Mesothelial cell of epicardium (in vitro differentiated cells): ENCODE measurements at regions not wholly inside any gene's neighbourhood (a gene's known extent, or its start where the extent isn't known, plus 50 kb on each side); places are given as distances from the start of the nearest gene placed in this dataset.
A peak's percentile ranks its signal among the peaks of the same experiment; 100 is the strongest.

Source experiments
- DNase-seq, 2 experiments: peaks; one replicate each; pipeline ENCODE4 v3.0.0; 2021; ENCODE audit warnings: low spot score in 2 of 2; ENCODE audit not compliant: unreplicated experiment in 2 of 2
- H3K27ac Mint-ChIP-seq: 2 replicates; pipeline ENCODE4 v1.8.0; 2021; ENCODE audit warnings: mixed read lengths
- H3K27me3 Mint-ChIP-seq: 2 replicates; pipeline ENCODE4 v1.8.0; 2021; ENCODE audit warnings: low read depth, mixed read lengths
- H3K36me3 Mint-ChIP-seq: 2 replicates; pipeline ENCODE4 v1.8.0; 2021; ENCODE audit warnings: mixed read lengths
- H3K4me1 Mint-ChIP-seq: 2 replicates; pipeline ENCODE4 v1.8.0; 2021; ENCODE audit warnings: mixed read lengths
- H3K4me3 Mint-ChIP-seq: 2 replicates; pipeline ENCODE4 v1.8.0; 2021; ENCODE audit warnings: mild to moderate bottlenecking, moderate library complexity, mixed read lengths
- H3K9me3 Mint-ChIP-seq: 2 replicates; pipeline ENCODE4 v1.8.0; 2021; ENCODE audit warnings: mixed read lengths
- CTCF ChIP-seq: fragments of 200-600 bp; sonication (generic); IDR thresholded peaks from one replicate; pipeline ENCODE4 v1.5.0; 2021; ENCODE audit warnings: antibody characterized with exemption; ENCODE audit not compliant: unreplicated experiment

GRCh38 chr20:10909803-10910202, 236.0 kb upstream of the JAG1 start:
- peaks cover 3% of the 10 kb centered on the region for H3K9me3 Mint-ChIP-seq
- DNase-seq = no peak
- H3K4me3 Mint-ChIP-seq = no peak overlapping the region
- no peaks in the 10 kb centered on the region for H3K36me3 Mint-ChIP-seq
- H3K27me3 Mint-ChIP-seq = peaks cover 16% of the 10 kb centered on the region
- no peak overlapping the region for H3K27ac Mint-ChIP-seq
- H3K4me1 Mint-ChIP-seq = peaks cover 7% of the 10 kb centered on the region
- no peak for TF ChIP-seq CTCF

DNA sequence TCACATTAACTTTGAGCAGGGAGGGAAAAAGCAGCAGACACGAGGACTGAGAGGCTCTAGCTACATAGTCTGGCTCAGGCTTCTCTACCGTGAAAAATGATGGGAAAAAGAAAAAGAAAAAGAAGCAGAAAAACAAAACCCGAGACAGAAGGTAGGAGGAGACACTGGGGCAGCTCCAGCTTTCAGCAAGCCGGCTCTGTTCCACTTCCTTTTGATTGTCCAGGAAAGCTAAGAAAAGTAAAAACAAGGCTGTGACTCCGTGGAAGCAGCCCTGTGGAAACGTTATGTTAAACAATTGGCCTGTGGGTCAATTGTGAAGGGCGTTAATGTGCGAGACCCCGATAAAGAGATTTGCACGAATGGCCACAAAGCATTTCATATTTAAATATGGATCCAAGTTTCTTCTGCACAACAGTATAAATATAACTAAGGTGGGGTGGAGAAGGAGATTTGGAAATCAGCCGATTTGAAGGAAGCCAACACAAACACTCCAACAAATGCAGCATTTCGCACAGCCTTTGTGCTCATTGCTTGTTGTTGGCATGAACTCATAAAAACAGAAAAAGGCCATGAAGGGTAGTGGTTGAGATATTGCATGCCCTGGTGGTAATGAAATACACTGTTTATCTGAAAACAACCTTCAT, 236.9 kb upstream of the JAG1 start:
- Mint-ChIP-seq H3K27me3 (peaks cover 11% of the 10 kb centered on the region), H3K4me3 (no peak overlapping the region), H3K4me1 (peaks cover 7% of the 10 kb centered on the region), H3K9me3 (peaks cover 3% of the 10 kb centered on the region), H3K27ac (peak overlapping the region; percentile 45), H3K36me3 (no peaks in the 10 kb centered on the region)
- TF ChIP-seq CTCF = no peak
- no peak for DNase-seq

- H3K4me1 Mint-ChIP-seq = peaks cover 7% of the 10 kb centered on the region
- H3K27me3 Mint-ChIP-seq = peaks cover 7% of the 10 kb centered on the region
Observed at GRCh38 chr20:10911298-10911697, 237.5 kb upstream of the JAG1 start.

GRCh38 chr20:10915815-10916214, 242.0 kb upstream of the JAG1 start:
- Mint-ChIP-seq H3K4me1 (peaks cover 3% of the 10 kb centered on the region), H3K27me3 (peaks cover 4% of the 10 kb centered on the region), H3K27ac (no peak overlapping the region), H3K36me3 (no peaks in the 10 kb centered on the region), H3K4me3 (no peak overlapping the region), H3K9me3 (peaks cover 11% of the 10 kb centered on the region)
- no peak for TF ChIP-seq CTCF
- DNase-seq = no peak

More at GRCh38 chr20:10911298-10911697, 237.5 kb upstream of the JAG1 start:
- H3K36me3 Mint-ChIP-seq = no peaks in the 10 kb centered on the region
- H3K4me3 Mint-ChIP-seq = no peak overlapping the region
- no peak overlapping the region for H3K27ac Mint-ChIP-seq
- no peak for DNase-seq
- TF ChIP-seq CTCF = no peak
- H3K9me3 Mint-ChIP-seq = peaks cover 3% of the 10 kb centered on the region

DNA sequence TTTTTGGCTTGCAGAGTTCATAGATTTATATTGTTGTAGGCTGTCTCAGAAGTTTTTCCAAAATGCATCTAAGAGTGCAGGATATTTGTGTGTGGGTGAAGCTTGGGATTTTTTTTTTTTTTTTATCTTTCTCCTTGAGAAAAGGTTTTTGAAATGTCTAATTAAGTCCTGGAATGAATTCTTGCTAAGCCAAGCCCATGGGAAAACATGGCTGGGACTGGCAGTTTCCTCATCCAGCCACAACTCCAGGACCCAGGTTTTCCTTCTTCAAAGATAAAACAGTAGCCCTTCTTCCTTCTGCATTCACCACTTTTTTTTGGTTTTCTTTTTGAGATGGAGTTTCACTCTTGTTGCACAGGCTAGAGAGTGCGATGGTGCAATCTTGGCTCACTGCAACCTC, 242.5 kb upstream of the JAG1 start:
- Mint-ChIP-seq H3K27ac (no peak overlapping the region), H3K36me3 (no peaks in the 10 kb centered on the region), H3K9me3 (peaks cover 11% of the 10 kb centered on the region), H3K4me3 (no peak overlapping the region), H3K27me3 (peaks cover 4% of the 10 kb centered on the region), H3K4me1 (no peaks in the 10 kb centered on the region)
- DNase-seq = no peak
- TF ChIP-seq CTCF = no peak

DNA sequence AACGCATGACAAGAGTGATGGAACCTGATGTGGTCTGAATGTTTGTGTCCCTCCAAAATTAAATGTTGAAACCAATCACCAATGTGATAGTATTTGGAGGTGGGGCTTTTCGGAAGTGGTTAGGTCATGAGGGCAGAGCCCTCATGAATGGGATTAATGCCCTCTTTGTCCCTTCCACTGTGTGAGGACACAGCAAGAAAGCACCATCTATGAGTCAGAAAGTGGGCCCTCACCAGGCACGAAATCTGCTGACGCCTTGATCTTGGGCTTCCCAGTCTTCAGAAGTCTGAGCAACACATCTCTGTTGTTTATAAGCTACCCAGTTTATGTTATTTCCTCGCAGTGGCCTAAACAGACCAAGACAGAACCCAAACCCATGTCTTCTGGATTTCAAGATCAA, 244.0 kb upstream of the JAG1 start:
- peaks cover 4% of the 10 kb centered on the region for H3K27me3 Mint-ChIP-seq
- H3K27ac Mint-ChIP-seq = no peak overlapping the region
- no peaks in the 10 kb centered on the region for H3K36me3 Mint-ChIP-seq
- H3K9me3 Mint-ChIP-seq = peaks cover 11% of the 10 kb centered on the region
- DNase-seq = no peak
- H3K4me1 Mint-ChIP-seq = peaks cover 11% of the 10 kb centered on the region
- no peak overlapping the region for H3K4me3 Mint-ChIP-seq
- no peak for TF ChIP-seq CTCF
